HG02678 (cell line): ENCODE measurements at regions not wholly inside any gene's neighbourhood (a gene's known extent, or its start where the extent isn't known, plus 50 kb on each side); places are given as distances from the start of the nearest gene placed in this dataset.

Experiments used
- ATAC-seq: cut with Tn5 transposase; IDR thresholded peaks from one replicate; pipeline ENCODE4 v1.9.1; 2021; ENCODE audit warnings: mild to moderate bottlenecking, moderate library complexity; ENCODE audit not compliant: unreplicated experiment

DNA sequence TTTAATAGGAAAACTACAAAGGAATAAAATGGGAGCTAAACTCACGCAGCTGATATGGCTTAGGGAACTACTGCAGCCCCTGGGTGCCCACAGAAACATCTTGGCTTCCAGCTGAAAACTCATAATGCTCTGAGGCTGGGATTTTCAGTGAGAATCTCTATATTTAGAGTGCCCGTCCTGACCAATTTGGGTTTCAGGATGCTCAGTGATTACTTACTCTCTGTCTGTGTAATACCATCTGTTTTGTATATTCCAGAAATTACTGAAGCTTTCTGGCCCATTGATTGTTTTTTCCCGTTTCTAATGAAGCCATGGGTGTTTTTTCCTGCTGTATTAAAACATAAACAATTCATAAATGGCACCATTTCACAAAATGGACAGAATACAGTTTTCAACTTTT, 50.6 kb upstream of the ZNF385D start:
- ATAC-seq, result no peak

DNA sequence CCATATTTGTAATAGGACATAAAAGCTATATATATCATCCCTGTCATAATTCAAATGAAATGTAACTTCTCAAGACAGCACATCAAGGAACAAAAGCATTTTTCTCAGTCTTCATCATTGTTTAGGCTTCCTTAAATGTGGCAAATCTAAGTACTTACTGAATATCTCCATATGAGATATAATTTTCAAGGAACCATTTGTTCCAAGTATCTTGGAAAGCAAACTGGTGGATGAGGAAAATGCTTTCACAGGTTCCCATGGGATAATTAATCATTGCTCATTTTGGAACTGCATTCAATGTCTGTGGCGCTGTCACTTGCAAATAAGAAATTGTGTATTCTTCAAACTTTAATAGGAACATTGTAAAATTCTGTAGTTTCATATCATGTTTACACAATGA, 52.6 kb upstream of the ZNF385D start:
- ATAC-seq, result no peak

- ATAC-seq, result no peak
Measured at GRCh38 chr3:21804330-21804729, 53.3 kb upstream of the ZNF385D start.

DNA sequence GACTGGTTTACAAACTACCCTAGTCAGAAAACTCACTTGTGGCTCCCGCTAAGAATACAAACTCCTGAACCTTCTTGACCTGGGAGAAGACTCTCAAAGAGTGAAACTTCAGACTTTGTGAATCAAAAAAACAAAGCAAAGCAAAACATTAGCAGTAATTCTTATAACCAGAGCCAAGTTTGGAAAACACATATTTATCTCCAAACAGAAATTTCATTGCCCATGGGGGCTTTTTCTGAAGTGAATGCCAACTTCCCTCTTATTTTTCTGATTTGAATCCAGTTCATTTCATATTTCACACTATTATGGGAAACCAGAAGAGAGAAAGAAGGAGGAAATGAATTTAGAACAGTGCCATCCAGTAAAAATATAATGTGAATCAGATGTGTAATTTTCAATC, 55.7 kb upstream of the ZNF385D start:
- ATAC-seq, result no peak

DNA sequence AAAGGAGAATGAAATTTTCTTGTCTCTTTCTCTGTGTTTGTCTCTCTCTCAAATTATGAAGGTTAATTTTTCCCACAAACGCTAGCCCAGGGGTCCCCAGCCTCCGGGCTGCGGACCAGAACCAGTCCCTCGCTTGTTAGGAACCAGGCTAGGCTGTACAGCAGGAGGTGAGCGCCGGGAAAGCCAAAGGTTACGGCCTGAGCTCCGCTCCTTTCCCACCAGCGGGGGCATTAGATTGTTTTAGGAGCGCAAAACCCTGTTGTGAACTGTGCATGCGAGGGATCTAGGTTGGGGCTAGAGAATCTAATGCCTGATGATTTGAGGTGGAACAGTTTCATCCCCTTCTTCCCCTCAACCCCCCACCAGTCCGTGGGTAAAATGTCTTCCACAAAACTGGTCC, 74.7 kb upstream of the ZNF385D start:
- ATAC-seq, result no peak

DNA sequence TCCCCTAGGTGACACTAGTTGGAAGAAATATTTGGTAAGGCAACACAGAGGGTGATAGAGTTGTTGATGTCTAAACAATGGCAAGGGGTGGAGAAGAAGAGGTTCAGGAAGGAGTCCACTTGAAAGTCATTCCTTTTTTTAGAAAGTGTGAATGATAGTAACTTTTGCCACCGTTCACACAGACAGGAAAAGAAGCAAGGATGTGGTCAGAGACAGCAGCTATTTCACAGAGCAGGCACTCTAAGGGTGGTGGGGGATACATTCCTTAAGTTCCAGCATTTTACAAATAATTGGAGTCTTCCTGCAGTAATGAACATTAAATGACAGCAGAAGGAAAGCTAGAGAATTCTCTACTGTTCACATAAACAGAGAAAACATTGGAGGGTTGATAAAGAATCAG, 75.4 kb upstream of the ZNF385D start:
- ATAC-seq, result no peak

DNA sequence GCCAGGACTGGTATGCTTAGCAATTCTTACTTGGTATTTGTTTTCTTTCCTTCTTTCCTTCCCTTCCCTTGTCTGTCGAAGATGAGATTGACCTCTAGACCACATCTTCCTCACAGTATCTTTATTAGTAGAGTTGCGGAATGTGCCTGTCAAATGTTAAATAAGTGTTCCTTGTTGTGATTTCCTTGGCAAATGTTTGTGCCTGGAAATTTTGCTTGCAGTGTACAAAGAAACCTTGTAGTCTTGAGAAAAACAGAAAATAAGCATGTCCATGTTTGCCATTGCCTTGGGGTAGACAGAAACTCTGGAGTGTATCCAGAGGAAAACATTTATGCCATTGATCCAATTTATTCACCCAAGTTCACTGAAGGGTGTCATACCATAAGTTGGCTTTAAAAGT, 79.5 kb upstream of the ZNF385D start:
- no peak for ATAC-seq

DNA sequence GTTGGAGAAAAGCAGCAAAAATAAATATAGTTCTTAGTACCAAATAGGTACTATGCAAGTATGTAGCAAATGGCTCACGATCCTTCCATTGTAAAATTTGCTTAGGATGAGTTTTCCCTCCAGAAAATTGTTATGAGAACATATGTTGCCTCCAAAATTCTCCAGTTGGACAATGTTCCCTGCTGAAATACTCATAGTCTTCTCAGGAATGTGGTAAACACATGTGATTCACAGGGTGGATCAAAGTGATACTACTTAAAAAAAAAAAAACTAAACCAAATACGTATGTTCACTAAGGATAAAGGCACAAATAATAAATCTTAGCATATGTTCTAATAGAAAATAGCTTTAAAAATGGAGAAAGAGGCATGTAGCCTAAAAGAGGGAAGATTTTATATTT, 84.3 kb upstream of the ZNF385D start:
- ATAC-seq, result no peak

DNA sequence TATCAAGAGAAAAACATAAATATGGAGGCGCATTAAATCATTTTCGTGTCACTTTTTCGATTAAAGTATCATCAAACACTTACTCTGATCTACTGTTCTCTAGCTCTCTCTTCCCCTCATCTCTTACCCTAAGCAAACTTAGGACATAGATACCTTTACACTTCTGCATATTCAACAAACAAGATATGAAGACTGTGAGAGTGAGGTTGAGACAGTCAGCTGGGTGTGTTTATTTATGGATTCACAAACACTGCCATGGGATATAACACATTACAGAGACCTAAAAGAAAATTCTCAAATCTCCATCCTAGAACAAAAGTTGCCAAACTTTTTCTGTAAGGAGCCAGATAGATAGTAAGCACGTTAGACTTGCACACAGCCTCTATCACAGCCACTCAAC, 85.2 kb upstream of the ZNF385D start:
- no peak for ATAC-seq

GRCh38 chr3:21839176-21839575, 88.2 kb upstream of the ZNF385D start:
- no peak for ATAC-seq

DNA sequence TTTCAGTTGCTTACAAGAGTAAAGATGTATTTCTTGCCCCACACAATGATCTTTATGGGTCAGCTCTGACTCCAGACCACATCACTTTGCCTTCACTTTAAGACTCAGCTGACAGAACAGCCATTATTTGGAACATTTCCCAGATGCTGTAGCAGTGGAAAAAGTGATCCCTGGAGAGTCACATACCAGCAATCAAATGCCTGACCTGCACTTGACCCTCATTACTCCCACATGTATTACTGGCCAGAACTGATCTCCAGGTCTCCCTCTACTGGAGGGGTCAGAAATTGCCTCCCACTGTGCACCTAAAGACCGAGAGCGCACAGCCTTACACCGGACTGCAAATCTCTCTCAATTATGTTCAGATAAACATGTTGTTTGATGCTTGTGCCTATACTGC, 88.6 kb upstream of the ZNF385D start:
- ATAC-seq, result no peak

DNA sequence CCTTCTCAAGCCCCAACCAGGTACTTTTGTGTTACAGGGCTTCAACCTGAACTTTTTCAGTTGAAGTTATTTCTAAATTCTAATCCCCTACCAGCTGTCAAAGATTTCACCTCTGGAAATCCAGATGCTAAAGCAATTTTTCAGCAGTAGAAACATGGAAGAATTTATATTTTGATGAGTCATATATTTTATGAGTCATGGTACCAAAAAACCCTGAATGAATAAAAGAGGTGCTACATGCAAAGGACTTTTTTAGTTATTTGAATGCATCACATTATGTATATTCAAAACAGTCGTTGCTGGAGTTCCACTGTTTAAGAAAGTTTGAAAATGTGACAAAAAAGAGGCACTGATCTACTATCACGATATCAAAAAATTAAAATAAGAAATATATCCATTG, 96.0 kb upstream of the ZNF385D start:
- no peak for ATAC-seq

DNA sequence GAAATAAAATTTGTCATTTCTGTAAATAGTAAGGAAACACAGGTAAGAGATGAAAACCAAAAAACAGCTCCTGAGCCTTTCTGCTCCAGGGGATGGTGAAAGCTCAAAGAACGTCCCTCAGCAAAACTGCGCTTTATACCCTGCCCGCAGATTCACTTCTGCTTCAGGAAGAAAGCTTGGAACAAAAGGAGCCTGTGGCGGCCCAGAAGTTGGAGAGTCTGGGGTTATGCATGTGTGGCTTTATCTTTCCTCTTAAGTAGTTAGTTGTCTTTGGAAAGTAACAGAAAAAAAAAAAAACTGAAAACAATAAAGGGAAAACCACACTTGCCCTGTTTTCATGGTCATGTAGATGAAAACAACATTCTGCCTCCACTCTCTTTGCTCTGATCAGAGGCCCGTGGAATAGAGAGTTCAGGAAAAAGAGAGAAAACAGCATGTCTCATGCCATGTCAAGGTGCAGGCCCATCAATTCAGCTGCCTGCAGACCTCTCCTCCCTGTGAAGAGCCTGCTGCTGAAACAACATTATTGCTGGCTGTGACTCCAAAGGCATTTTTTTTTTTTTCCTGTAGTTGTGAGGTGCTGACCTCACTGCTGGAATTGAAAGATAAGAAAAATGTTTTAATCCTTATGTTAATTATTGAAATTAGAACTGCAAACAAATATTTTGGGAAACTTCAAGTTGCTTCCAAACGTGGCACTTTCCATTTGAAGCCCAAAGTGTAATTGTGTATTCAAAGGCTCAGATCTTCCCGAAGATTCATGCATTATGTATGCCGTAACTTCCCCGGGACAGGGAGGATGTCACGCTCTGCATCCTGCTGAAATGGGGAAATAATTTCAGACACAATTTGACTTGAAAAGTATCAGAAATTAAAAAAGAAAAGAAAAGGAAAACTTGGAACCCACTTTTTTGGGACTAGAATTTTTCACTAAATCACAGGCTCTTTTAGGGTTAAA, 108.4 kb upstream of the ZNF385D start:
- no peak for ATAC-seq

GRCh38 chr3:21860082-21860475, 109.1 kb upstream of the ZNF385D start:
- ATAC-seq, result no peak

GRCh38 chr3:21860657-21861056, 109.6 kb upstream of the ZNF385D start:
- no peak for ATAC-seq

- ATAC-seq, result no peak
Measured at GRCh38 chr3:21876782-21877181, 125.8 kb upstream of the ZNF385D start.

- ATAC-seq, result no peak
Measured at GRCh38 chr3:21877214-21877754, 126.3 kb upstream of the ZNF385D start.

GRCh38 chr3:21879184-21879886, 128.3 kb upstream of the ZNF385D start:
- no peak for ATAC-seq

DNA sequence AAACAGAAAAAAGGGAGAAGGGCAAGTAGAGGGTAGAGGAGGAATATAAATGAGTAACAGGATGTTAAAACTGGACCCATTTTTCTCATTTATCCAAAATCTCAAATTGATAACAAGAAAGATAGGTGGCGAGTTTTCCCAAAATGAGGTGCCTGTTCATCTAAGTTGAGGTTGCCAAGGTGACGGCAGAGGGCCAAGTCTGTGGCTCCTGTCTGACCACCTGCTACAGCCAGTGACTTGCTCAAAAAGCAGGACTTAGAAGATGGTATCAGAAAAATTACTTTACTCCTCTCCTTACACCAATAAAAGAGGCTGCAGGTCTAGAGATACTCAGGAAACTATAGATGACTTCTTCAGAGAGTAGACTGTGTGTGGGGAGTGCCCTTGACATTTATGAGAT, 137.6 kb upstream of the ZNF385D start:
- no peak for ATAC-seq

DNA sequence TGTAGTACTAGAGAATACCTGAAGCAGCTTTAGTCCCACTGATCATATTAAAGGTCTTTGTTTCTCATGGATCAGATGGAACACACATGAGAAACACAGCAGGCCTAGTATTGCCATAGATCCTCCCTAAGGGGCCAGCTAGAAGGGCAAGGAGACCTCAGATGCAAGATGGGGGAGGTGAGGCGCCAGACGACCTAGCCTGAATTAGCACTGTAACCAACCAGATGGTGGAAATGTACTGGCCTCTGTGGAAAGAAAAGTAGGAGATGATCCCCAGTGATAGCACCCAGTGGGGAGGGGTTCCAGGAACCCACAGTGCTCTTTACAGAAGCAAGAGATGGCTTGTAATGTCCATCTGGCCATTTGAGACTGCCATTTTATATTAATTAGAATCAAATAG, 138.2 kb upstream of the ZNF385D start:
- no peak for ATAC-seq

- no peak for ATAC-seq
Measured at GRCh38 chr3:21892104-21892503, 141.1 kb upstream of the ZNF385D start.

DNA sequence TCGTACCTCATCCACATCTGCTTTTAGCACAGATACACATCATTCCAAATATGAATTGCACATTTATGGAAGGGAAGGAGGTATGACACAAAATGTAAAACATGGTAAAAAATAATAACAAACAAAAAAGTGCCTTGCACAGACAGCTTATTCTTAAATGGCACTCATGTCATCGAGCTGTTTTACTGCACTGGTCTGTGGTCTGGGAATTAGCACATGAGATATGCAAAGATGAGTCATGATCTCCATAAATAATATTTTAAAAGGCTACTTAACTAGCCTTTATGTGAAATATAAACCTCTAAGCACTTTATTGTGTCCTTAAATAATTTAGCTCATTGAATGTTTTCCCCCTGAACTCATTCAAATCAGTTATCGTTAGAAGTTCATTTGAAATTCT, 142.2 kb upstream of the ZNF385D start:
- ATAC-seq, result no peak
